Neural cell (in vitro differentiated cells): ENCODE measurements at regions not wholly inside any gene's neighbourhood (a gene's known extent, or its start where the extent isn't known, plus 50 kb on each side); places are given as distances from the start of the nearest gene placed in this dataset.

ENCODE experiments used
- EP300 ChIP-seq: fragments of 450-650 bp; conservative IDR thresholded peaks from 2 replicates; pipeline ENCODE4 v1.6.1; 2014; ENCODE audit warnings: antibody characterized with exemption, mild to moderate bottlenecking, moderate library complexity; ENCODE audit not compliant: poor library complexity, severe bottlenecking
- EZH2 ChIP-seq: fragments of 200-600, 300-800 bp; shearing (Covaris generic), sonication (generic); IDR thresholded peaks from 2 replicates; pipeline ENCODE4 v1.6.1; 2014; ENCODE audit warnings: antibody characterized with exemption, low read length, borderline replicate concordance, mild to moderate bottlenecking; ENCODE audit not compliant: insufficient read depth, poor library complexity, severe bottlenecking
- POLR2AphosphoS5 ChIP-seq: IDR thresholded peaks from 2 replicates; pipeline ENCODE4 v1.6.1; 2012
- RAD21 ChIP-seq: fragments of 450-650 bp; conservative IDR thresholded peaks from 2 replicates; pipeline ENCODE4 v1.6.1; 2014; ENCODE audit warnings: antibody characterized with exemption, mild to moderate bottlenecking, moderate library complexity
- SMC3 ChIP-seq: fragments of 450-650 bp; conservative IDR thresholded peaks from 2 replicates; pipeline ENCODE4 v1.6.1; 2014; ENCODE audit warnings: antibody characterized with exemption, mild to moderate bottlenecking, moderate library complexity; ENCODE audit not compliant: poor library complexity
- TAF1 ChIP-seq: IDR thresholded peaks from 2 replicates; pipeline ENCODE4 v1.6.1; 2012; ENCODE audit warnings: low read depth
- TF ChIP-seq, protein P1 (sequence below): fragments of 450-650 bp; IDR thresholded peaks from 2 replicates; pipeline ENCODE4 v1.5.1; 2014; ENCODE audit warnings: antibody characterized with exemption, mild to moderate bottlenecking, moderate library complexity; ENCODE audit not compliant: poor library complexity, severe bottlenecking
- TF ChIP-seq, protein P2 (sequence below): IDR thresholded peaks from 2 replicates; pipeline ENCODE4 v1.6.1; 2012; ENCODE audit warnings: borderline replicate concordance

DNA sequence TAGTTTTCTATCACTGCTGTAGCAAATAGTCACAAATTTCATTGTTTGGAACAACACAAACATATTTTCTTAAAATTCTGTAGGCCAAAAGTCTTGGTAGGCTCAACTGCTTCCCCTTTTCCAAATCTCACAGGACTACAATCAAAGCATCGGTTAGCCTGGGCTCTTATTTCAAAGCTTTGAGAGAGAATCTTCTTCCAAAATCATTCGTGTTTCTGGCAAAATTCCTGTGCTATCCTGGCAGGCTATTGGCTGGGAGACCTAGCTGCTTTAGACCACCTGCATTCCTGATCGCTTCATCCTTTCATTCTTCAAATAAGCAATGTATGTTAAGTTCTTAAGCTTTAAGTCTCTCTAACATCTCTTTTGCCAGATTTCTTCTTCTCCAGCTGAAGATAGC lies 629.8 kb upstream of the CDH18 start:
- TF ChIP-seq POLR2AphosphoS5 (no peak), EP300 (no peak), TAF1 (no peak), RAD21 (no peak), EZH2 (no peak), SMC3 (no peak)
- TF ChIP-seq, protein P1, sequence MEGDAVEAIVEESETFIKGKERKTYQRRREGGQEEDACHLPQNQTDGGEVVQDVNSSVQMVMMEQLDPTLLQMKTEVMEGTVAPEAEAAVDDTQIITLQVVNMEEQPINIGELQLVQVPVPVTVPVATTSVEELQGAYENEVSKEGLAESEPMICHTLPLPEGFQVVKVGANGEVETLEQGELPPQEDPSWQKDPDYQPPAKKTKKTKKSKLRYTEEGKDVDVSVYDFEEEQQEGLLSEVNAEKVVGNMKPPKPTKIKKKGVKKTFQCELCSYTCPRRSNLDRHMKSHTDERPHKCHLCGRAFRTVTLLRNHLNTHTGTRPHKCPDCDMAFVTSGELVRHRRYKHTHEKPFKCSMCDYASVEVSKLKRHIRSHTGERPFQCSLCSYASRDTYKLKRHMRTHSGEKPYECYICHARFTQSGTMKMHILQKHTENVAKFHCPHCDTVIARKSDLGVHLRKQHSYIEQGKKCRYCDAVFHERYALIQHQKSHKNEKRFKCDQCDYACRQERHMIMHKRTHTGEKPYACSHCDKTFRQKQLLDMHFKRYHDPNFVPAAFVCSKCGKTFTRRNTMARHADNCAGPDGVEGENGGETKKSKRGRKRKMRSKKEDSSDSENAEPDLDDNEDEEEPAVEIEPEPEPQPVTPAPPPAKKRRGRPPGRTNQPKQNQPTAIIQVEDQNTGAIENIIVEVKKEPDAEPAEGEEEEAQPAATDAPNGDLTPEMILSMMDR: no peak
- TF ChIP-seq, protein P2, sequence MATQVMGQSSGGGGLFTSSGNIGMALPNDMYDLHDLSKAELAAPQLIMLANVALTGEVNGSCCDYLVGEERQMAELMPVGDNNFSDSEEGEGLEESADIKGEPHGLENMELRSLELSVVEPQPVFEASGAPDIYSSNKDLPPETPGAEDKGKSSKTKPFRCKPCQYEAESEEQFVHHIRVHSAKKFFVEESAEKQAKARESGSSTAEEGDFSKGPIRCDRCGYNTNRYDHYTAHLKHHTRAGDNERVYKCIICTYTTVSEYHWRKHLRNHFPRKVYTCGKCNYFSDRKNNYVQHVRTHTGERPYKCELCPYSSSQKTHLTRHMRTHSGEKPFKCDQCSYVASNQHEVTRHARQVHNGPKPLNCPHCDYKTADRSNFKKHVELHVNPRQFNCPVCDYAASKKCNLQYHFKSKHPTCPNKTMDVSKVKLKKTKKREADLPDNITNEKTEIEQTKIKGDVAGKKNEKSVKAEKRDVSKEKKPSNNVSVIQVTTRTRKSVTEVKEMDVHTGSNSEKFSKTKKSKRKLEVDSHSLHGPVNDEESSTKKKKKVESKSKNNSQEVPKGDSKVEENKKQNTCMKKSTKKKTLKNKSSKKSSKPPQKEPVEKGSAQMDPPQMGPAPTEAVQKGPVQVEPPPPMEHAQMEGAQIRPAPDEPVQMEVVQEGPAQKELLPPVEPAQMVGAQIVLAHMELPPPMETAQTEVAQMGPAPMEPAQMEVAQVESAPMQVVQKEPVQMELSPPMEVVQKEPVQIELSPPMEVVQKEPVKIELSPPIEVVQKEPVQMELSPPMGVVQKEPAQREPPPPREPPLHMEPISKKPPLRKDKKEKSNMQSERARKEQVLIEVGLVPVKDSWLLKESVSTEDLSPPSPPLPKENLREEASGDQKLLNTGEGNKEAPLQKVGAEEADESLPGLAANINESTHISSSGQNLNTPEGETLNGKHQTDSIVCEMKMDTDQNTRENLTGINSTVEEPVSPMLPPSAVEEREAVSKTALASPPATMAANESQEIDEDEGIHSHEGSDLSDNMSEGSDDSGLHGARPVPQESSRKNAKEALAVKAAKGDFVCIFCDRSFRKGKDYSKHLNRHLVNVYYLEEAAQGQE: no peak
